Psoas muscle (tissue), 7 donors: ENCODE measurements at regions not wholly inside any gene's neighbourhood (a gene's known extent, or its start where the extent isn't known, plus 50 kb on each side); places are given as distances from the start of the nearest gene placed in this dataset.
"Not testable (repeated sequence)": the region's sequence is repeated elsewhere in the genome, so short reads cannot be mapped to it uniquely, and the experiment has no call there.

Source experiments
- ATAC-seq, 4 donors: fragments of 200-7000 bp; cut with Tn5 transposase; one replicate each; pipeline ENCODE4 v1.9.1; 2020; ENCODE audit warnings: moderate library complexity in 3 of 4, mild to moderate bottlenecking in 2 of 4
- DNase-seq, 2 donors: peaks; one replicate each; pipeline ENCODE4 v3.0.0-alpha.2; 2020
- H3K27ac ChIP-seq: fragments of 200-600 bp; one replicate; pipeline ENCODE4 v1.8.0; 2022
- H3K27me3 ChIP-seq, 3 donors: fragments of 200-600 bp in 1 of 3; one replicate each; pipeline versions ENCODE4 v1.6.1 to v1.8.0; 2013 to 2022; ENCODE audit warnings: low read length in 2 of 3, mild to moderate bottlenecking in 2 of 3, moderate library complexity in 1 of 3; ENCODE audit not compliant: insufficient read depth in 3 of 3
- H3K36me3 ChIP-seq, 2 donors: fragments of 200-600 bp in 1 of 2; one replicate each; pipeline versions ENCODE4 v1.6.1 to v1.8.0; 2013 to 2022; ENCODE audit warnings: low read depth in 1 of 2, mild to moderate bottlenecking in 1 of 2, moderate library complexity in 1 of 2; ENCODE audit not compliant: insufficient read depth in 1 of 2
- H3K4me1 ChIP-seq: fragments of 200-600 bp; one replicate; pipeline ENCODE4 v1.8.0; 2022
- H3K4me3 ChIP-seq: fragments of 200-600 bp; one replicate; pipeline ENCODE4 v1.8.0; 2022; ENCODE audit warnings: mild to moderate bottlenecking
- H3K9me3 ChIP-seq: fragments of 200-600 bp; one replicate; pipeline ENCODE4 v1.8.0; 2022
- CTCF ChIP-seq: fragments of 200-600 bp; IDR thresholded peaks from one replicate; pipeline ENCODE4 v1.8.0; 2022; ENCODE audit warnings: antibody characterized with exemption
- WGBS, 3 donors: extraction: QIAGEN DNeasy Blood & Tissue Kit; methylation state at CpG; one replicate each; pipeline versions ENCODE4 v1.1.6 to v1.1.7; 2013; 5-methylcytosine and 5-hydroxymethylcytosine counted together
- intact Hi-C, 2 donors: fragments of 100-400 bp; cut with DNase I; formaldehyde crosslinking; loops; one replicate each; pipeline versions ENCODE4 v1.11.0 to v1.14.2; 2022
- donor health status: healthy with polysubstance abuse.
- donor health status: DM: no; HTN: no; CAD: no; lungs with moderate emphysema.
- donor health status: Bipolar disorder and iron deficiency.
- donor health status: healthy.
- donor health status: DM: yes; HTN: yes; CAD: no.
- donor health status: DM: no; HTN: no; CAD: no.
- donor health status: DM: yes; HTN: yes; CAD: no.

DNA sequence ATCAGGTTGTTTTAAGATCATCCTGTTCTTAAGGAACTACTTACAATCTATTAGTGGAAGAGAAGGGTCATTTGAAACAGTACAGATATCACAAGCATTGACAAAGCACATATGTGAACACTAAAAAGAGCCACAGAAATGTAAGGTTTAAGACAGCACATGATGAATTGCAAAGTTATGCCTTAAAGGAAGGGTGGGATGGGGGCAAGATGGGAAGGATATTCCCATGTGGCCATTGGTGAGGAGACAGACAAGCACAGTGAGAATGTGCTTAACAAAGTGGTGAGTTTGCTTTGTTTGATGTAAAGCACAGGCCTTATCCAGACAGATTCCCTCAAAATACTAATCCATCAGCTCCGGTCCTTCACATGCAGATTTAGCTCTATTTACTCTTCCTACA is 151.6 kb upstream of the IVNS1ABP start:
- Histone ChIP-seq H3K4me1 (no peaks in the 10 kb centered on the region), H3K36me3 (no peaks in the 10 kb centered on the region), H3K27ac (no peak overlapping the region), H3K27me3 (no peaks in the 10 kb centered on the region), H3K4me3 (no peak overlapping the region), H3K9me3 (no peaks in the 10 kb centered on the region)
- ATAC-seq: no peak
- DNase-seq: no peak
- intact Hi-C loops: no loop called here
- WGBS, 3 donors: 81 to 98% (median 91%) methylated on average over 1 of the region's 1 CpG
- TF ChIP-seq CTCF: no peak

- Histone ChIP-seq H3K4me3 (no peak overlapping the region), H3K36me3 (no peaks in the 10 kb centered on the region), H3K27ac (no peak overlapping the region), H3K27me3 (no peaks in the 10 kb centered on the region), H3K9me3 (no peaks in the 10 kb centered on the region), H3K4me1 (no peaks in the 10 kb centered on the region)
- DNase-seq (no peak), ATAC-seq (no peak)
- TF ChIP-seq CTCF: no peak
- WGBS, 3 donors: 86 to 88% (median 87%) methylated on average over 7 of the region's 7 CpGs
- intact Hi-C loops: no loop called here
These were observed 150.1 kb upstream of the IVNS1ABP start for GRCh38 chr1:185467122-185467521.

- WGBS, 3 donors: 54 to 64% (median 54%) methylated on average over 4 of the region's 4 CpGs
- no peaks in the 10 kb centered on the region for H3K9me3 ChIP-seq
These were observed 147.7 kb upstream of the IVNS1ABP start for GRCh38 chr1:185464777-185465176.

GRCh38 chr1:185463433-185463832 is 146.4 kb upstream of the IVNS1ABP start:
- H3K27ac ChIP-seq: no peak overlapping the region
- H3K9me3 ChIP-seq: no peaks in the 10 kb centered on the region
- H3K36me3 ChIP-seq: no peaks in the 10 kb centered on the region
- ATAC-seq (no peak), DNase-seq (no peak)
- H3K27me3 ChIP-seq: no peaks in the 10 kb centered on the region
- no peak overlapping the region for H3K4me3 ChIP-seq
- intact Hi-C loops: no loop called here
- no peak for TF ChIP-seq CTCF
- WGBS, 3 donors: 66 to 83% (median 73%) methylated on average over 3 of the region's 3 CpGs
- no peaks in the 10 kb centered on the region for H3K4me1 ChIP-seq

More at GRCh38 chr1:185464777-185465176, 147.7 kb upstream of the IVNS1ABP start:
- ATAC-seq: no peak
- DNase-seq: no peak
- intact Hi-C loops: no loop called here
- Histone ChIP-seq H3K4me1 (no peaks in the 10 kb centered on the region), H3K4me3 (no peak overlapping the region), H3K27me3 (no peaks in the 10 kb centered on the region), H3K36me3 (no peaks in the 10 kb centered on the region), H3K27ac (no peak overlapping the region)
- no peak for TF ChIP-seq CTCF

GRCh38 chr1:185463011-185463410 is 146.0 kb upstream of the IVNS1ABP start:
- no peak for DNase-seq
- H3K9me3 ChIP-seq: no peaks in the 10 kb centered on the region
- H3K27ac ChIP-seq: no peak overlapping the region
- no peaks in the 10 kb centered on the region for H3K4me1 ChIP-seq
- no peak for ATAC-seq
- H3K36me3 ChIP-seq: no peaks in the 10 kb centered on the region
- TF ChIP-seq CTCF: no peak
- intact Hi-C loops: no loop called here
- no peak overlapping the region for H3K4me3 ChIP-seq
- H3K27me3 ChIP-seq: no peaks in the 10 kb centered on the region
- 53 to 59% (median 55%) methylated on average over 4 of the region's 4 CpGs for WGBS, 3 donors

DNA sequence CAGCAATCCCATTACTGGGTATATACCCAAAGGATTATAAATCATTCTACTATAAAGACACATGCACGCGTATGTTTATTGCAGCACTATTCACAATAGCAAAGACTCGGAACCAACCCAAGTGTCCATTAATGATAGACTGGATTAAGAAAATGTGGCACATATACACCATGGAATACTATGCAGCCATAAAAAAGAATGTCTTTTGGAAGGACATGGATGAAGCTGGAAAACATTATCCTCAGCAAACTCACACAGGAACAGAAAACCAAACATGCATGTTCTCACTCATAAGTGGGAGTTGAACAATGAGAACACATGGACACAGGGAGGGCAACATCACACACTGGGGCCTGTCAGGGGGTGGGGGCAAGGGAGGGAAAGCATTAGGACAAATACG is 143.7 kb upstream of the IVNS1ABP start:
- H3K9me3 ChIP-seq, intact Hi-C loops, H3K4me3 ChIP-seq, H3K27me3 ChIP-seq, H3K36me3 ChIP-seq, H3K27ac ChIP-seq, H3K4me1 ChIP-seq, DNase-seq, ATAC-seq: not testable (repeated sequence)
- WGBS, 3 donors: 95% methylated on average over 4 of the region's 4 CpGs
